ENCODE measurements at regions not wholly inside any gene's neighbourhood (a gene's known extent, or its start where the extent isn't known, plus 50 kb on each side); places are given as distances from the start of the nearest gene placed in this dataset.
A peak's percentile ranks its signal among the peaks of the same experiment; 100 is the strongest.

DNA sequence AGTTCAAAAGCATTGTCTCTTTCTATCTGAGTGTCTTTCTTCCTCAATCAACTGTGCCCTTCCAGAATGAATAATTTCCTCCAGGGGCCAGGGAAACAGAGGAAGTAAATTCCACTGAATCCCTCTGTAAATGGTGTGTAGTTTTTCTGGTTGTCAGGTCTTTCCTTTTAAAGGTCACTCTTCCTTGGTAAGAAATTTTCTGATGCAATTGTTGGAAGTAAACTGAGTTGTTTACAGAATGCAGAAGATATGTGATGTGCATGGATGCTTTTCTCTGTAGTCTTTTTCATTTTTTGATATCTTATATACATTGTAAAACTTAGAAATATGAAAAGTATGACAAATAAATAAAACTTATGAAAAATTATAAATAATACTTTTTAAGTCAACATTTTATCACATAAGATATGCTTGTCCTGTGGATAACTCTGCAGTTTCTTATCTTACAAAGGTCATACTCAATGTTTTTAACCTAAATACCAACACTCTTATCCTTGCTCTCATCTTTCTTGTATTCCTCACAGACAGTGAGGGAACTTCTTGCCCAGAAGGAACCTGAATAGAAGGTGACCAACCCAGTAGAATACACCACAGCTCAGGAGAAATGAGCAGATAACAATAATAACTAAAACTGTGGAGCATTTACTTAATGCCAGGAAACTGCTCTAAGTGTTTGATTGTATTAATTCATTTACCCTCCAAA, 234.5 kb downstream of the METTL4 start:
- DNase-seq = no peak

- DNase-seq = peak; percentile 37
Observed at GRCh38 chr18:2337552-2338141, 233.7 kb downstream of the METTL4 start.

DNA sequence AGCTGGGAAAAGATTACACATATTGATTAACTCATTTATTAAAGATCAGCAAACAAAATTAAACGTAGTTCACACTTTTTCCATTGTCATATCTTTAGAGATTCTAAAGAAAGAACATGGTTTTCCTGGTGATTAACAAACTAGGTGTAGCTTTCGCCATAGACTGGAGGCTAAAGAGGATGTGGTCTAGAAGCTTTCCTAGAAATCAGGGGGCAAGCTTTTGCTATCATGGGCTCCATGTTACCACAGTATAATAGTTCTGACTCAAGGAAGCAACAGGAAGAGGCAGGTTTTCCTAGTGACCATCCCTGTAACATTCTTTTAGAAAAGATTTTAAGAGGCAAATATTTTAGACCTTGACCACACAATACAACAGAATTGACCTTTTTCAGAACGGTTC, 232.7 kb downstream of the METTL4 start:
- DNase-seq = no peak

DNA sequence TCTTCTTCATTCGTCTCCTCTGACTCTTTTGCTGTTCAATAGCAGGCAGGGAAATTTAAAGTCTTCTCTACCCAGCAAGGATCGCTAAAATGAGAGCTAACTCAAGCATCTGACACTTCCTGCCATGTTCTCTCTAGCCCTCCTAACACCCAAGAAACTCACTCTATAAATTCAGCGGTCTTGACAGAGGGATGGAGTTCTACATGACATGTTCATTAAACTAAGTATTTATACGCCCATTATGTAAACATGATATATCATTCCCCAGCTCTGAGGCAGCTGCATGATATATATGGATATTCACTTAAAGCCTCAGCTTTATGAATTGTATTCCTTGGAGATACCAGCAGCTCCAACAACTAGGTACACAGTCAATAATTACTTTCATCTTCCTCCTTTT, 231.0 kb downstream of the METTL4 start:
- DNase-seq = no peak

DNA sequence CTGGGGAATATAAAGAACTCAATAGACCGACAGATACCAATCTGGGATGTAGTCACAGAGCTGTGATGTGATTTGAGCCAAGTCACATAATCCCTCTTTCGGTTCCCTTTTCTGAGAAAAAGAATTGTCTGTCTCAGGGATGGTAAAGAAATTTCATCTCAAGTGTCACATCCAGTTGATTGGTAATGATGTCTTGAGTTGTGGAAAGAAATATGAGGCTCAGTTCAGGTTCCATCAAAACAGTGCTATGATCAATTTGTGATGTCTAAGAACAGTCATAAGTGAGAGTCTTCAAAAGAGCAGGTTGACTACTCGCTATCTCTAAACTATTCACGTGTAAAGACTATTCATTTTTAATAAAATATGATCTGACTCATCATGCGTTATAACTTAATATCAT, 223.3 kb downstream of the METTL4 start:
- DNase-seq = no peak

DNA sequence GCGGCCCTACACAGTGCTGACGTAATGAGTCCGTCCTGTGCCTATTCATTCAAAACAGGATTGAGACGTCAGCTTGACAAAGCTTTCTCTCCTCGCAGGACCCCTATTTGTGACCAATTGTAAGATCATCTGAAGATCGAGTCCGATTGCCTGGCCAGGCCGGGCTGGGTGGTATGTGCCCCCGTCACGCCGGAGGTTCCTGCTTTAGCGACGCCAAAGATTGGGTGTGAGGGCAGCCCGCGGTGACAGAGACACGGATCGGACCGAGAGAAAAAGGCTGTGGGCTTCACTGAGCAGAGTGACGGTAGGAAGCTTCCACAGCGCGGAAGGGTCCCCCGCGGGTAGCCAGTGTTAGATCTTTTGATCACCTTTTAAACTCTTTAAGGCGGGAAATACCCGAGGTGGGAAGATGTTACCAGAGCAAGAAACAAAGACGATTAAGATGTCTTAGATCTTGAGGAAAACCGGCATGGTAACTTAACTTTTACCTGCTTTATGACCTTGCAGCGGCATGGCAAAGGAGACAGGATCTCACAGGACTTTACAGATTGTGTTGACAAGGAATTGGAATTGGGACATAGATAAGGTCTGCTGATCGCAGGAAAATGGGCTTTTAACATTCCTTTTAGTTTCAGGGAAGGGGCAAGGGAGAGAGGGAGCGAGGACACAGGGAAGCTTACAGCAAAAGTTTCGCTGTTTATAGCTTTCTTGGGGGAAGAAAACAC, 220.0 kb downstream of the METTL4 start:
- DNase-seq = no peak

- DNase-seq = no peak
Observed at GRCh38 chr18:2354292-2354691, 217.0 kb downstream of the METTL4 start.

GRCh38 chr18:2356906-2357305, 214.4 kb downstream of the METTL4 start:
- no peak for DNase-seq

DNA sequence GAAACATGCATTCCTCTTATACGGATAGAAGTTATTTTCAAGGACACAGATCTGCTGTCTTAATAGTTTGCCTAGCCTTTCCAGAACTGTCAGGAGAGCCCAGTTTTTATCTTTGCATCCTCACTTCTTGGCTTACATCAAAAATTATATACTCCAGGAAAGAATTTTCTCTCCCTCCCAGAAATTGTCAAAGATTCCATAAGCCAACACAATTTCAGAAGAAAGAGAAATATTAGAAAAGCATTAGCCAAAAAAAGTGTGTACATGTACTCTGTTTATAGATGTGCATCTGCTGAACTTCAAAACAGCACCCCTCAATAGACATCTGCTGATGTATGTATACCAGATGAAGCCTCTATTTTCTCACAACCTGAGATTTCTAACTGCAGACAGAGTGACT, 210.4 kb downstream of the METTL4 start:
- no peak for DNase-seq

DNA sequence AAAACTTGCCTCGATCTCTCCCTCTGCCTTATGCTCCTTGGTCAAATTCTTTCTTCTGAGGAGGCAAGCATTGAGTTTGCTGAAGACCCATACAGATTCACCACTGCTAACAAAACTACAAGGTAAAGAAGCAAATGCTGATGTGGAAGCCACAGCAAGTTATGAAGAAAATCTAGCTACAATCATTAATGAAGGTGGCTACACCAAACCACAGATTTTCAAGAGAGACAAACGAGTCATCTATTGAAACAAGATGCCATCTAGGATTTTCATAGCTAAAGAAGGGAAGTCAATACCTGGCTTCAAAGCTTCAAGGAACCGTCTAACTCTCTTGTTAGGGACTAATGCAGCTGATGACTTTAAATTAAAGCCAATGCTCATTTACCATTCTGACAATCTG, 203.2 kb downstream of the METTL4 start:
- no peak for DNase-seq

DNA sequence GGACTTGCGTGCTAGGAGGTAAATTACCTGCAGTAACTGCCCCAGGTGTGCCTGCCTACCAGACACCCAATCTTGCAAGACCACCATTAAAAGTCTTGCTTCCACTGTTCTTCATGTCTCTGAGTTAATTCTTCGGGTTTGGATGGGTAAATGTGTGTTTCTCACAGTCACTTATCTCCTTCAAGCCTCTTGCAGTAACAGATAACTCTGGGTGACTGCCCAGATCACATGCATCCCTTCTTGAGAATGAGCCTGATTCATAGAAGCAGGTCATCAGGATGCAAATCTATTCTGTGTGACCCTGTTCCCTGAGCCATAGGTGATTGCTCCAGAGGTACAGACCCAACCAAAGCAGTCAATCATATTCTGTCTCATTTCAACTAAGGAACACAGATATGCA, 194.6 kb downstream of the METTL4 start:
- DNase-seq = no peak

DNA sequence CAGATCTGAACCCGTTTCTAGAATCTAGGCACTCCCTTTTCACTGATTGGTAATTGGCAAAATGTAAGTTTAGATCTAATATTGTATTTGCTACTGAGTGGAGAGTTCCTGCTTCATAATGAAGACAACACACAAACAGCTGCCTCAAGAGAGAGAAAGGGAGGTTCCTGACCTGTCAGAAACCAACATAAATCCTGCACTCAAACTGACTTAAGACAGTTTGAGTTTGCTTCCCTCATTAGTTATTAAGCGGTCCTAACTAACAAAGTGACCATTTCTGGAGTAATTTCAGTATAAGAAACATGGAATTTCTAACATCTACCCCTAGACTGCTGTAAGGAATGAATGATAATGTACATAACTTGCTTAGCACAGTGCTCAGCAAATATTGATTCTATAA, 191.2 kb downstream of the METTL4 start:
- no peak for DNase-seq

- no peak for DNase-seq
Observed at GRCh38 chr18:2381539-2381938, 189.8 kb downstream of the METTL4 start.

GRCh38 chr18:2387588-2387987, 183.7 kb downstream of the METTL4 start:
- no peak for DNase-seq

GRCh38 chr18:2390158-2390557, 181.1 kb downstream of the METTL4 start:
- no peak for DNase-seq

- DNase-seq = no peak
Observed at GRCh38 chr18:2391470-2391869, 179.8 kb downstream of the METTL4 start.

GRCh38 chr18:2392446-2392845, 178.9 kb downstream of the METTL4 start:
- no peak for DNase-seq

DNA sequence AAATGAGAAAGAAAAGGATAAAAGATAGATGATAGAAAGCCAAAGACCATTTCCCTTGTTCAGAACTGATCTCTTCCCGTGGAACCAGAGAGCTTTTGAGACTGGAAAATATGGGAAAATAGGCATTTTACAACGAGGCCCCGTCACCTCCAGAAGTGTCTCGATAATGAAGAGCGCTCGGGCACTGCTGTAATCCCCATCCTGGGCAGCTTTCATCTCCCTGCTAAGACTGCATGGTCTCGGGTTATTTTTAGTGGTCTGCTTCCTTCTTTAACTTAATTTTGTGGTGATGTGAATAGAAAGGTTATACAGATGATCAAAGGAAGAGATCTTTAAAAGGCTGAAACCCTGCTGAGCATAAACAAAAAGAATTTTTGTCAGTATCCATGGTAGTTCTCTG, 176.6 kb downstream of the METTL4 start:
- no peak for DNase-seq

- no peak for DNase-seq
Observed at GRCh38 chr18:2395427-2396161, 175.7 kb downstream of the METTL4 start.

- DNase-seq = no peak
Observed at GRCh38 chr18:2396162-2396505, 175.2 kb downstream of the METTL4 start.

- DNase-seq = no peak
Observed at GRCh38 chr18:2400701-2401196, 170.6 kb downstream of the METTL4 start.

GRCh38 chr18:2402084-2402483, 169.2 kb downstream of the METTL4 start:
- DNase-seq = no peak

DNA sequence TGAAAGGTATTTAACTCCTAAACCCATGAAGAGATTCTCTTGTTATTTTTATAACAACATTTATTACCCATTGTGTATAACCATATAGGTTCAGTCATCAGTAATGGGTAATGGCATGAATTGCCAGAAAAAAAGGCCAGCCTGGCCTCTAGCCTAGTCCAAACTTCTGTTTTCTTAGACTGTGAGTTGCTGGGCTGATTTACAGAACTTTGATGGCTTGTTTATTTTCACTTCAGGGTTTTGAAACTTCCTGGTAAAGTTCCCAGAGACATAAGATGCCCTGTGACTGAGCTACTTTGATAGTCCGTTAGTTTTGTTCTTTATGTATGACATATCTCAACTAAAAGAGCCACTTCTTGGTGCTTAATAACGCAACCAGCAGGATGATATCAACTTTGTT, 164.8 kb downstream of the METTL4 start:
- no peak for DNase-seq

DNA sequence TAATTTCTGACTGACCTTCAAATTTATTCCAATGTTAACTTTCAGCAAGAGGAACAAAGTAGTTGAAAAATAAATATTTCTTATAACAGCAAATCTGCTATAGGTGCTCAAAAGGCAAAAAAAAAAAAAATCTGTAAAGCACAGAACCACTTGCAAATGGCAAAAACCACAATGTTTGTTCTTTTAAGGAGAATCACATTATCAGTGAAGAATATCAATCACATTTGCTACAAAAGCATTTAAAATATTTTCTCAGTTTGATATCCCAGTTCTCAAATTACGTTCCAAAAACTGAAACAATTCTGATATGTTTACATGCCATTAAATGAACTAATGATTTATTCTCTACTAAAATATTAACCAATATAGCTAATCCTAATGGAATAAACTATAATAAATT, 163.3 kb downstream of the METTL4 start:
- no peak for DNase-seq
